Panc1 (cell line): ENCODE measurements at regions not wholly inside any gene's neighbourhood (a gene's known extent, or its start where the extent isn't known, plus 50 kb on each side); places are given as distances from the start of the nearest gene placed in this dataset.

Source experiments
- ATAC-seq: fragments of 200-7000 bp; cut with Tn5 transposase; 2 replicates; pipeline ENCODE4 v1.9.1; 2020; ENCODE audit warnings: mild to moderate bottlenecking, moderate library complexity
- BruUV-seq: library from RNA; stranded (reverse); fragments of 400-500 nt; replicated peaks from 2 replicates; lab custom pipeline; 2021; lab: Mats Ljungman, UMichigan
- CTCF ChIA-PET: fragments of 300-600 bp; sonication (Branson Sonifier 250); formaldehyde crosslinking; loops from one replicate; lab custom pipeline; 2022; ENCODE audit warnings: antibody characterized with exemption; lab: Charles Lee
- POLR2A ChIA-PET: fragments of 300-600 bp; sonication (Branson Sonifier 250); formaldehyde crosslinking; loops from one replicate; lab custom pipeline; 2022; ENCODE audit warnings: antibody characterized with exemption; lab: Charles Lee
- DNase-seq: peaks from one replicate; pipeline ENCODE4 v3.0.0-alpha.2; 2010; ENCODE audit warnings: low read depth, low spot score
- H3K27ac ChIP-seq: 2 replicates; pipeline ENCODE4 v1.5.1; 2011; ENCODE audit warnings: mild to moderate bottlenecking, low read length, inconsistent platforms
- H3K27me3 ChIP-seq: fragments of 200-500 bp; sonication (Bioruptor generic); 2 replicates; pipeline ENCODE4 v1.6.0; 2014; ENCODE audit warnings: low read length, inconsistent platforms; ENCODE audit not compliant: control insufficient read depth, insufficient read depth
- H3K36me3 ChIP-seq: fragments of 200-500 bp; sonication (Bioruptor generic); 2 replicates; pipeline ENCODE4 v1.5.1; 2014; ENCODE audit warnings: inconsistent platforms, mild to moderate bottlenecking, low read length, moderate library complexity; ENCODE audit not compliant: control insufficient read depth, insufficient read depth
- H3K4me1 ChIP-seq: 2 replicates; pipeline ENCODE4 v1.5.1; 2011; ENCODE audit warnings: inconsistent platforms, mild to moderate bottlenecking, low read length, moderate library complexity; ENCODE audit not compliant: control insufficient read depth, insufficient read depth
- H3K4me3 ChIP-seq, 2 experiments: 2 replicates each; pipeline ENCODE4 v1.5.1; 2011 to 2012; ENCODE audit warnings: low read depth in 2 of 2, low read length in 2 of 2, mild to moderate bottlenecking in 2 of 2, inconsistent platforms in 1 of 2, moderate library complexity in 1 of 2
- H3K9me3 ChIP-seq: fragments of 200-500 bp; sonication (Bioruptor generic); 2 replicates; pipeline ENCODE4 v1.5.1; 2014; ENCODE audit warnings: low read depth, mild to moderate bottlenecking, inconsistent platforms, low read length, moderate library complexity; ENCODE audit not compliant: control insufficient read depth, insufficient read depth
- CTCF ChIP-seq: fragments of 450-650 bp; IDR thresholded peaks from 2 replicates; pipeline ENCODE4 v1.5.1; 2017; ENCODE audit warnings: mild to moderate bottlenecking
- POLR2AphosphoS5 ChIP-seq: IDR thresholded peaks from 2 replicates; pipeline ENCODE4 v1.6.1; 2012; ENCODE audit warnings: mild to moderate bottlenecking, low read depth, low read length, moderate library complexity
- REST ChIP-seq, 2 experiments: IDR thresholded peaks; 2 replicates each; pipeline ENCODE4 v1.6.1; 2011 to 2012; ENCODE audit warnings: low read depth in 2 of 2, control low read depth in 1 of 2, low read length in 1 of 2, mild to moderate bottlenecking in 1 of 2, moderate library complexity in 1 of 2; ENCODE audit not compliant: insufficient read depth in 1 of 2
- SIN3A ChIP-seq: IDR thresholded peaks from 2 replicates; pipeline ENCODE4 v1.6.1; 2012; ENCODE audit warnings: low read depth, mild to moderate bottlenecking, low read length, moderate library complexity, borderline replicate concordance; ENCODE audit not compliant: insufficient read depth
- TCF7L2 ChIP-seq: IDR thresholded peaks from 2 replicates; pipeline ENCODE4 v1.6.1; 2011; ENCODE audit warnings: mild to moderate bottlenecking, low read depth, low read length, inconsistent platforms
- in situ Hi-C: cut with HindIII; loops from 2 replicates; pipeline ENCODE4 v1.10.0; 2016; ENCODE audit warnings: low sequenced_read_pairs, low pct_unique_long_range_greater_than_20kb
- intact Hi-C: fragments of 100-400 bp; cut with micrococcal nuclease; formaldehyde crosslinking; loops from one replicate; pipeline ENCODE4 v1.10.0; 2022; ENCODE audit not compliant: unreplicated experiment

GRCh38 chr17:69743091-69743490 is 328.6 kb downstream of the MAP2K6 start:
- Histone ChIP-seq H3K4me3 (no peak overlapping the region), H3K27me3 (no peaks in the 10 kb centered on the region), H3K27ac (no peak overlapping the region), H3K9me3 (no peaks in the 10 kb centered on the region), H3K36me3 (no peaks in the 10 kb centered on the region), H3K4me1 (no peaks in the 10 kb centered on the region)
- TF ChIP-seq SIN3A (no peak), CTCF (no peak), REST (IDR thresholded peaks at IDR 0.05; ENCODE audit: insufficient read depth in 1 of 2, low read depth in 2 of 2, low read length in 1 of 2) (no peak), POLR2AphosphoS5 (no peak), TCF7L2 (no peak)
- ChIA-PET POLR2A (interaction anchor here (0.6 kb wide), 1 partner anchor 53 kb away, joined by 10 read pairs; no protein-coding TSS in a partner anchor), CTCF (no interaction called here)
- intact Hi-C loops (no loop called here), in situ Hi-C loops (no loop called here)
- no TSS peak for BruUV-seq
- no peak for DNase-seq
- ATAC-seq = no peak

- intact Hi-C loops = no loop called here
- Histone ChIP-seq H3K4me1 (no peaks in the 10 kb centered on the region), H3K9me3 (no peaks in the 10 kb centered on the region), H3K27me3 (no peaks in the 10 kb centered on the region), H3K27ac (no peak overlapping the region), H3K4me3 (no peak overlapping the region), H3K36me3 (no peaks in the 10 kb centered on the region)
- in situ Hi-C loops = no loop called here
- DNase-seq = no peak
- no peak for ATAC-seq
- no TSS peak for BruUV-seq
- ChIA-PET POLR2A (no interaction called here), CTCF (interaction anchor here (0.7 kb wide), 1 partner anchor 1374 kb away, joined by 3 read pairs; no protein-coding TSS in a partner anchor)
- TF ChIP-seq POLR2AphosphoS5 (no peak), REST (IDR thresholded peaks at IDR 0.05; ENCODE audit: insufficient read depth in 1 of 2, low read depth in 2 of 2, low read length in 1 of 2) (no peak), CTCF (no peak), TCF7L2 (no peak), SIN3A (no peak)
Observed at GRCh38 chr17:69744512-69745070, 330.1 kb downstream of the MAP2K6 start.
